GM21390 (cell line): ENCODE measurements at regions not wholly inside any gene's neighbourhood (a gene's known extent, or its start where the extent isn't known, plus 50 kb on each side); places are given as distances from the start of the nearest gene placed in this dataset.

Source experiments
- ATAC-seq: cut with Tn5 transposase; IDR thresholded peaks from one replicate; pipeline ENCODE4 v1.9.1; 2021; ENCODE audit not compliant: unreplicated experiment

GRCh38 chr5:3811116-3811515, 215.5 kb downstream of the IRX1 start:
- ATAC-seq: no peak

- ATAC-seq: no peak
These were observed 223.0 kb downstream of the IRX1 start for GRCh38 chr5:3818624-3819023.

- ATAC-seq: no peak
These were observed 230.2 kb downstream of the IRX1 start for GRCh38 chr5:3825531-3826451.

- ATAC-seq: no peak
These were observed 232.0 kb downstream of the IRX1 start for GRCh38 chr5:3827624-3828023.

- ATAC-seq: no peak
These were observed 233.1 kb downstream of the IRX1 start for GRCh38 chr5:3828761-3829160.

- no peak for ATAC-seq
These were observed 237.9 kb downstream of the IRX1 start for GRCh38 chr5:3833566-3833965.

- ATAC-seq: no peak
These were observed 240.2 kb downstream of the IRX1 start for GRCh38 chr5:3835811-3836210.

- ATAC-seq: no peak
These were observed 240.9 kb downstream of the IRX1 start for GRCh38 chr5:3836528-3836927.

- ATAC-seq: no peak
These were observed 241.9 kb downstream of the IRX1 start for GRCh38 chr5:3837506-3837905.

GRCh38 chr5:3839151-3839550, 243.5 kb downstream of the IRX1 start:
- no peak for ATAC-seq

GRCh38 chr5:3842591-3842990, 247.0 kb downstream of the IRX1 start:
- ATAC-seq: no peak

GRCh38 chr5:3843706-3844105, 248.1 kb downstream of the IRX1 start:
- ATAC-seq: no peak

GRCh38 chr5:3844266-3844665, 248.6 kb downstream of the IRX1 start:
- ATAC-seq: no peak

GRCh38 chr5:3845230-3845629, 249.6 kb downstream of the IRX1 start:
- no peak for ATAC-seq

GRCh38 chr5:3852161-3852916, 256.7 kb downstream of the IRX1 start:
- ATAC-seq: no peak

- no peak for ATAC-seq
These were observed 257.7 kb downstream of the IRX1 start for GRCh38 chr5:3853362-3853761.

GRCh38 chr5:3854188-3854821, 258.7 kb downstream of the IRX1 start:
- ATAC-seq: no peak

- no peak for ATAC-seq
These were observed 260.4 kb downstream of the IRX1 start for GRCh38 chr5:3856036-3856435.

- ATAC-seq: no peak
These were observed 262.9 kb downstream of the IRX1 start for GRCh38 chr5:3858524-3858923.

- no peak for ATAC-seq
These were observed 267.3 kb downstream of the IRX1 start for GRCh38 chr5:3862906-3863305.

- no peak for ATAC-seq
These were observed 279.5 kb downstream of the IRX1 start for GRCh38 chr5:3875144-3875543.

- ATAC-seq: no peak
These were observed 282.6 kb downstream of the IRX1 start for GRCh38 chr5:3878267-3878666.
